Activated T-cell treated with anti-CD3 and anti-CD28 coated beads for 4 hours (primary cell): ENCODE measurements at regions not wholly inside any gene's neighbourhood (a gene's known extent, or its start where the extent isn't known, plus 50 kb on each side); places are given as distances from the start of the nearest gene placed in this dataset.
"Not testable (repeated sequence)": the region's sequence is repeated elsewhere in the genome, so short reads cannot be mapped to it uniquely, and the experiment has no call there.

Source experiments
- DNase-seq: peaks from one replicate; pipeline ENCODE4 v3.0.0-alpha.2; 2020

DNA sequence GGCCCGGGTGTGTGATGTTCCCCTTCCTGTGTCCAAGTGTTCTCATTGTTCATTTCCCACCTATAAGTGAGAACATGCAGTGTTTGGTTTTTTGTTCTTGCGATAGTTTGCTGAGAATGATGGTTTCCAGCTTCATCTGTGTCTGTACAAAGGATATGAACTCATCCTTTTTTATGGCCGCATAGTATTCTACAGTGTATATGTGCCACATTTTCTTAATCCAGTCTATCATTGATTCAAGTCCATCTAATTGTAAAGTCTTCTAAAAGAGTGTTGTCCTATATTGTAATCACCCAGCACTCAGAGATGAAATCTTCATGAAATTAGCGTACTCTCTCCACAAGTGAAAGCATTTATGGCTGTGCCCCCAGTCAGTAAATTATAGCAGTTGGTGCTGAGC, 1096.6 kb downstream of the UQCRFS1 start:
- DNase-seq, result not testable (repeated sequence)

DNA sequence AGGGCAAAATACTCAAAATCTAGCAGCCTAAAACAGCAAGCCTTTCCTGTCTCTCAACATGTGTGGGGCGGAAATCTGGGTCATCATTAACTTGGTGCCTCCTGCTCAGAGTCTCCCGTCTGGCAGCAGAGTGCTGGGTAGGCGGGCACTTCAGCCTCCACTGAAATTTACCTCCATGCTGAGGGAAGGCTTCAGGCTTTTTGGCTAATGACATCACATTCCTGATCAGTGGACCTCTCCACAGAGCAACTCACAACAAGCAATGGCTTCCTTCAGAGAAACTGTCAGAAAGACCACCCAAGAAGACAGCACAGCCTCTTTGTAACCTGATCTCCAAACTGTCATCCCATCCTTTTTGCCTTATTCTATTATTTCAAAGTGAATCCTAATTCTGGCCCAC, 1109.0 kb downstream of the UQCRFS1 start:
- DNase-seq, result no peak

DNA sequence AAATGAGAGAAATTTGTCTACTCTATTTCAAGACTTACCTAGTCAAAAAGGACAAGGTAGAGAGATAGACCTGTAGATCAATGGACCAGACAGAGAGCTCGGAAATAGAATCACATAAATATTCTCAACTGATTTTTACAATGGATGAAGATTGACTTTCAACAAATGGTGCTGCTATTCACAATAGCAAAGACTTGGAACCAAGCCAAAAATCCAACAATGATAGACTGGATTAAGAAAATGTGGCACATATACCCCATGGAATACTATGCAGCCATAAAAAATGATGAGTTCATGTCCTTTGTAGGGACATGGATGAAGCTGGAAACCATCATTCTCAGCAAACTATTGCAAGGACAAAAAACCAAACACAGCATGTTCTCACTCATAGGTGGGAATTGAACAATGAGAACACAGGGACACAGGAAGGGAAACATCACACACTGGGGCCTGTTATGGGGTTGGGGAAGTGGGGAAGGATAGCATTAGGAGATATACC, 1128.2 kb downstream of the UQCRFS1 start:
- not testable (repeated sequence) for DNase-seq

DNA sequence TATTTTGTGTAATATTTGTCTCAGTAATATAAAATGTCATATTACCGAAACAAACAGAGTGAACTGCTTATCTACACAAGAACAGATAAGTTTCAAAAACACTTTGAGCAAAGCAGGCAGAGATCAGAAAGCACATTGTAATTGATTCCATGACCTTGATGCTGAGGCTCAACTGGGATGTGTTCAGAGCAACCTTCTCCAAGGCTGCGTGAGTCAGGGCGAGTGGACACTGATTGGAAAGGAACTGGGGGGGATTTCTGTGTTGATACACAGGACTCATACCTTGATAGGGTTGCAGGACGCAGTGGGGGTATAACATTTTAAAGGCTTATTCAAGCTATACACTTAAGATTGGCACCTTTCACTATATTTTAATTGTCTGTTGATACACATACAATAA, 1136.3 kb downstream of the UQCRFS1 start:
- DNase-seq, result no peak

DNA sequence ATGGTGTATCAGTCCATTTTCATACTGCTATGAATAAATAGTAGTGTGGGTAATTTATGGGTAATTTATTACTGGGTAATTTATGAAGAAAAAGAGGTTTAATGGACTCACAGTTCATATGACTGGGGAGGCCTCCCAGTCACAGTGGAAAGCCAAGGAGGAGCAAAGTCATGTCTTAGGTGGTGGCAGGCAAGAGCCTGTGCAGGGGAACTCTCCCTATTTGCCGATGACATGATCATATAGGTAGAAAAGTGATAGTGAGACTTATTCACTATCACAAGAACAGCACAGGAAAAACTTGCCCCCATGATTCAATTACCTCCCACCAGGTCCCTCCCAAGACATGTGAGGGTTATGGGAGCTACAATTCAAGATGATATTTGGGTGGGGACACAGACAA, 1137.7 kb downstream of the UQCRFS1 start:
- no peak for DNase-seq

DNA sequence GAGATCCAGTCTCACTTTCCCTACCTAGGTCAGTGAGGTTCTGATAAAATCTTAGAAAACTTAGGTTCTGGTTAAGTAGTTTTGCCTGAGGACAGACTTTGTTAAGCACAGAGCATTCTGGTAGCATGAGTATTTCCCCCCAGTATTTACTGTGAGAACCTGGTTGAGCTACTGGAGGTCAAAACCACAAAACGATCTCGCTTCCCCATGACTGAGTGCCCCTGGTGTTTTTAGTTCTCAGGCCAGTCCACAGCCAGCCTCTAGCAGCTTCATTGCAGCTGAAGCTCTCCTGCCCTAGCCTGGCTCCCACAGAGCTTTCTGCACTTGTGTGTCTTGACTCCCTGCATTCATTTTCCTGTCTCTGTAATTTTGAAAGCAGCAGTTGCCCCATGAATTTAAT, 1138.2 kb downstream of the UQCRFS1 start:
- no peak for DNase-seq

DNA sequence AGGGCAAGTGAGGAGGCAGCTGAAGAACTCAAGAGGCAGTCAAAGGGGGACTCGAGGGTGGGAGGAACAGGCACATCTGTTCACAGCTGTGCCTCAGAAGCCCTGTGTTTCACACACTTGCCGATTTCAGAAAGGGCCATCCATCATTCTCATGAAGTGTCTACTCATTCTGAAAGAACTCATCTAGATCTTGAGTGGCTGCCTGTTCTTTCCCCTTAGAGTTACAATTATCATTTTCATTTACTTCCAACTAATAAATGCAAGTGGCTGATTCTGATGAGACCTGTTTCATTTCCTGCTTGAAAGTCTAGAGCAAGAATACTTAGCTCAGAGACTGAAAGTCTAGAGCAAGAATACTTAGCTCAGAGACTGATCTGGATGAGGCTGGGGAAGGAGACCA, 1145.1 kb downstream of the UQCRFS1 start:
- DNase-seq, result no peak

DNA sequence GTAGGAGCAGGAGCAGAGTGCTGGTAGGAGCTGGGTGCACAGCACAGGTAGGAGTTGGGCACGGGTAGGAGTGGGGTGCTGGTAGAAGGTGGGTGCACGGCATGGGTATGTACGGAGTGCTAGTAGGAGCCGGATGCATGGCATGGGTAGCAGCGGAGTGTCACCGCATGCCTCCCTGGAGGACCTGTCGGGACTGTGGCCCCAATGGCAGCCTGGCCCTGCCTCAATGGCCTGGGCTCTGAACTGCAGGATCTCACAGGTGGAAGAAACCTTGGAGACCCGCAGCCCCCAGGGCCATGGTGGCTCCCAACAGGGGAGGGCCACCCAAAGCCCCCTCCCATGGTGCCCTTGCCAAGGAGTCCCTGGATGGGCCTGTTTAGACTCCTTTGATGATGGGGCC, 1146.0 kb downstream of the UQCRFS1 start:
- DNase-seq, result no peak

DNA sequence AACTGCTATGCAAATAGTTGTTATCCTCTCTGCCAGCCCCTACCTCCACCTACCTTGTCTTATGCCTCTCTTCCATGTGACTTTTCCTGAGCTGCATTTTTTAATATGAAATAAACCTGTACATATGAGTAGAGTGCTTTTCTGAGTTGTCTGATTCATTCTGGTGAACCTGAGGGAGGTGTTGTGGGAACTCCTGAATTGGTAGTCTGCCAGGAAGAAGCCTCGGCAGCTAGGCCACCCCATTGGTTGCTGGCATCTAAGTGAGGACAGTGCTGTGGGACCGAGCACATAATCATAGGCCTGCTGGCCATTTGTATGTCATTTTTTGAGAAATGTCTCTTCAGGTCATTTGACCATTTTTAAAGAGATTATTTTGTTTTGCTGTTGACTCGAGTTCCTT, 1146.8 kb downstream of the UQCRFS1 start:
- no peak for DNase-seq

DNA sequence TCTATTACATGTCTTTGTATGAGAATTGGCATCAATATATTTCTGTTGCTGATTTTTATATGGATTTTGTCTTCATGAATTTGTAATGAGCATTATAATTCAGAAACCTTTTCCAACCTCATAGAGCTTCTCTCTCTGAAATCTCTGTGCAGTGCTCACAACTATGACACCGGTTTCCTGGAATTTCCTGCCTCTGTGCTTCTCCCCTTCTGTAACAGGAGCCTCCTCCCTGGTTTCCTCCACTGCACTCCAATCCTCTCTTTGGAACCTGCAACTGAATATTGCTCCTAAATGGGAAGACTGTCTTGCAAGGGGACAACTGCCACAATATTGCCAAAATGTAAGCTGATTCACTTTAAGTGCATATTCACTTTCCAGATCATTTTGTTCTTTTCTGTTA, 1147.9 kb downstream of the UQCRFS1 start:
- DNase-seq, result no peak

DNA sequence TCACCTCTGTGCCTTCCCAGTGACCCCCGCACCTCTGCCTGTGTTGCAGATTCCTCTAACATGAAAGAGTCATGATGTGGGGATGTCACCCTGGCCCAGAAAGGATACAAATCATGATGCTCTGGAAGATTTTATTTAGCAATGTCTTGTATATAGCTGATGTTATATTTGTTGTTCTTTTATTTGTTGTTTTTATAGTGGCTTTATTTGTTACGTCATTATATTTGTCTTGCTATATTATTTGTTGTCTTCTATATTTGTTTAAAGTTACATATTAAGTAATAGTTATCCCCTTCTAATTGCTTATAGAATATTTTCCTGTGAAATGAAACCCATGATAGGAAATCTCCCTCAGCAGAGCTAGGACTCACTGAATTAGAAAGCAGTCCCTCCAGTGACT, 1149.2 kb downstream of the UQCRFS1 start:
- DNase-seq, result no peak

DNA sequence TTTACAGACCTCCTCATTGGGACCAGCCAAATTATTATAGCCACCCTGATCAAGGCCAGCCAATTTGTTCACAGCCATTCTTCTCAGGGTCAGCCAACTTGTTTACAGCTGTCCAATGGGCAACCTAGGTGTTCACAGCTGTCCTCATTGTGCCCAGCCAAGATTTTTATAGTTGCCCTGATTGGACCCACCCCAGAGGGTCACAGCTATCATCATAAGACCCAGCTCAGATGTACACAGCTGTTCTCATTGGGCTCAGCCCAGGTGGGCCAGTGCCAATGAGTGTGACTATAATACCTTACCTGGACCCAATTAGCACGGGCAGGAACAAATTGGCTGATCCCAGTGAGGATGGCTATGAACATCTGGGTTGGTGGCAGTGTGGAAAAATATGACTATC, 1151.8 kb downstream of the UQCRFS1 start:
- DNase-seq, result no peak

DNA sequence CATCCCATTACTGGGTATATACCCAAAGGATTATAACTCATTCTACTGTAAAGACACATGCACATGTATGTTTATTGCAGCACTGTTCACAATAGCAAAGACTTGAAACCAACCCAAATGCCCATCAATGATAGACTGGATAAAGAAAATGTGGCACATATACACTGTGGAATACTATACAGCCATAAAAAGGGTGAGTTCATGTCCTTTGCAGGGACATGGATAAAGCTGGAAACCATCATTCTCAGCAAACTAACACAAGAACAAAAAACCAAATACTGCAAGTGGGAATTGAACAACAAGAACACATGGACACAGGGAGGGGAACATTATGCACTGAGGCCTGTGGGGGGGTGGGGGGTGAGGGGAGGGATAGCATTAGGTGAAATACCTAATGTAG, 1155.9 kb downstream of the UQCRFS1 start:
- not testable (repeated sequence) for DNase-seq

DNA sequence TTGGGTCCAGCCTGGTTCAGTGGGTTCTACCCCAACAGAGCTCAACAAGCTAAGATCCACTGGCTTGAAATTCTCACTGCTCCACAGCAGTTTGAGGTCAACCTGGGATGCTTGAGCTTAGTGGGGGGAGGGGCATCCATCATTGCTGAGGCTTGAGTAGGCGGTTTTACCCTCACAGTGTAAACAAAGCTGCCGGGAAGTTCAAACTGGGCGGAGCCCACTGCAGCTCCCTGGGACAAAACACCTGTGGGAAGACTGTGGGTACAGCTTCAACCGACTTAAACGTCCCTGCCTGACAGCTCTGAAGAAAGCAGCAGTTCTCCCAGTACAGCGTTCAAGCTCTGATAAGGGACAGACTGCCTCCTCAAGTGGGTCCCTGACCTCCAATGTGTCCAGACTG, 1161.9 kb downstream of the UQCRFS1 start:
- DNase-seq, result no peak

DNA sequence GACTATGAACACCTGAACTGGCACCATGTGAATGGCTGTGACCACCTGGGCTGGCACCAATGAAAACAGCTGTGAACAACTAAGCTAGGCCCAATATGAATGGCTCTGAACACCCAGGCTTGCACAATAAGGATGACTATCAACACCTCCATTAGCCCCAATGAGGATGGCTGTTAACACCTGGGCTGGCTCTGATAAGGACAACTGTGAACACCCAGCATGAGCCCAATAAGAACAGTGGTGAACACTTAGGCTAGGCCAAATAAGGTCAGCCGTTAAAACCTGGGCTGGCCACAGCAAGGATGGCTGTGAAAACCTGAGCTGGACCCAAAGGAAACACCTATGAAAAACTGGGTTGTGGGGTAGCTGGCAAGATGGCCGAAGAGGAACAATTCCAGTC, 1163.1 kb downstream of the UQCRFS1 start:
- no peak for DNase-seq

DNA sequence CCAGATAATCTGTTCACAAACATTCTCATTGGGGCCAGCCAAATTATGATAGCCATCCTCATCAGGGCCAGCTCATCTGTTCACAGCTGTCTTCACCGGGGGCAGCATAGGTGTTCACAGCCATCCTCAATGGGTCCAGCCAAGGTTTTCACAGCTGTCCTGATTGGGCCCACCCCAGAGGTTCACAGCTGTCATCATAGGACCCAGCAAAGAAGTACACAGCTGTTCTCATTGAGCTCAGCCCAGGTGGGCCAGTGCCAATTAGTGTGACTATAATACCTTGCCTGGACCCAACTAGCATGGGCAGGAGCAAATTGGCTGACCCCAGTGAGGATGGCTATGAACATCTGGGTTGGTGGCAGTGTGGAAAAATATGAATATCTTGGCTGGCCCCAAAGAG, 1166.0 kb downstream of the UQCRFS1 start:
- DNase-seq, result no peak

DNA sequence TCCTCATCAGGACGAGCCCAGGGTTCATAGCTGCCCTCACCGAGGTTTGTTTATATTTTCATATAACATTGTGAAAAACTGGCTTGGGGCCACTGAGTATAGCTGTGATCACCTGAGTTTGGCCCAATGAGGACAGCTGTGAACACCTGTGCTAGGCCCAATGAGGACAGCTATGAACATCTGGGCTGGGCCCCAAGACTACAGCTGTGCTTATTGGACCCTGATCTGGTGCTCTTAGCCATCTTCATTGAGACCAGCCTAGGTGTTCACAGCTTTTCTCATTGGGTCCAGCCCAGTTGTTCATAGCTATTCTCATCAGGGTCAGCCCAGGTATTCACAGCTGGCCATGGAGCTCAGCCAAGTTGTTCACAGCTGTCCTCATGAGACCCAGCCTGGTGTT, 1167.3 kb downstream of the UQCRFS1 start:
- DNase-seq, result no peak

DNA sequence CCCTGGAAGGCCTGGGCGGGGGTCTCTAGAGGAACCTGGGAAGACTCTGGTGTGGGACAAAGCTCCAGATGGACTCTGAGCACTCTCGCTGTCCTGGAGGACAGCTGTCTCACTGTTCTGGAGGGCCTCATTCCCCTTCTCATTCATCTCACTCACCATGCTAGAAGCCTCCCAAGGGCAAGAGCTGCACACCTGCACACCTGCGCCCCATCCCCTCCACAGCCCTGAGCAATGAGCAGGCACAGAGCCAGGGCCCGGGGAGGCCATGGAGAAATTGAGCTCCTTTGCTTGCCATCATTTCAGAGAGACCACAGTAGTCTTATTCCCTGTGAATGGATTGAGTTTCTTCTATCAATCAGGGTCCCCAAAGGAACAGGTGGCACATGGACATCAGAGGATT, 1168.5 kb downstream of the UQCRFS1 start:
- no peak for DNase-seq

DNA sequence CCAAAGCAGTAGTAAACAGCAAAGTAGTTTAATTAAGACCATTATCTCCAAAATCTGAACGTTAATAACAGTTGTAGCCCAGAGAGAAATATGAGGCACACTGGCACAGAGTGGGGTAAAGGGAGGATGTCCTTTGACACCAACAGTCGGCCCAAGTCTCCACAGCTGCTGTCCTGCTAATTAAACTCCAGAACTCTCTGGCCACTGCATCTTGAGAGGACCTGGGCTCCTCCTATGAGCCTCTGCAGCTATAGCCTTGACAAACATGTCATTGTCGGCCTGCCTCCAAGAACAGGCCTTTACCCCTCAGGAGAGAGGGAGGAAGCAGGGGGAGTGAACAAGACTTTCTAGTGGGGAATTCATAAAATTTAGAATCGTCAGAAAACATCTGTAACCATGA, 1170.4 kb downstream of the UQCRFS1 start:
- DNase-seq, result no peak

DNA sequence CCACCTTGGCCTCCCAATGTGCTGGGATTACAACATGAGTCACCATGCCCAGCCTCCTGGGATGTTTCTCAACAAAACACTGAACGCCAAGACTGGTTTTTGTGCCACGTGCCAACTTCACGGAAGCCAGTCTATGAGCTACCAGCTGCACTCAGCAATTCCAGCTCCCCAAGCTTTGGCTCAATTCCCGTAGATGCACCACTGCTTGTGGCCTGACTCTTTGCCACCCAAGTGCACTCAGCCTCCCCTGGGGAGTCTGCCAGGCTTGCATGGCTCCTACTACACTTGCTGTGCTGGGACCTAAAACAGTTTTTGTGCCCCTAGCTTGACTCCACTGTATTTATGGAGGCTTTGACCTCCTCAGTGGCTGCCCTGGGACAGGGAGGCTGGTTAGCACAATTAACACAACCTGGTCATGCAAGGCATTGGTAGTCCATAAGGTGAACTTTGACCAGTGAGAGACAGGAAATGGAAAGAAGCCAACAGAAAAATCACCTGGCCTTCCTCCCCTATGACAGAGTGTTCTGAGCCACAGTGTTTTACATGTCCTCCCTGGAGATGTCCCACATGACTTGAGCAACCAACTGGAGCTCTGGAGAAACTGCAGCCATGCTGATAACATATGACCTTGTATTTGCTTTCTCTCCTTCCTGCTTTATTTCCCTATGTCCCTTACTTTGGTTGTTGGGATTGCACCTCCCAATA, 1173.1 kb downstream of the UQCRFS1 start:
- no peak for DNase-seq

DNA sequence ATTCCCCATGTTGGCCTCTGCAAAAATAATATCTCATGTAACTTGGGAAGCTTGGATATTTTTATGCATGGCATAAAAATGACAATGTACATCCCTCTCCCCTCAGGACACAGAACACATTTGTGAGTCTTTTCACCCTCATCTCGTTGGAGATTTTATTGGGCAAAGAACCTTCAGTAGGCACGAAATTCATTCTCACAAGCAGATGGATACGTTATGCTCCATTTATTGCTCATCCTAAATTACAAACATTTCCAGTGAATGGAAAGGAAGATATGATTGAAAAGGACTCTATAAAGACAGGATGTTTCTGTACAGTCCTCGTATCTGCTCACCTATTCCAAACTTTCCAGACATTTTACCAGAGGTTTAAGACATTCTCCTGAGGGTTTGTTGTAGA, 1175.8 kb downstream of the UQCRFS1 start:
- no peak for DNase-seq

DNA sequence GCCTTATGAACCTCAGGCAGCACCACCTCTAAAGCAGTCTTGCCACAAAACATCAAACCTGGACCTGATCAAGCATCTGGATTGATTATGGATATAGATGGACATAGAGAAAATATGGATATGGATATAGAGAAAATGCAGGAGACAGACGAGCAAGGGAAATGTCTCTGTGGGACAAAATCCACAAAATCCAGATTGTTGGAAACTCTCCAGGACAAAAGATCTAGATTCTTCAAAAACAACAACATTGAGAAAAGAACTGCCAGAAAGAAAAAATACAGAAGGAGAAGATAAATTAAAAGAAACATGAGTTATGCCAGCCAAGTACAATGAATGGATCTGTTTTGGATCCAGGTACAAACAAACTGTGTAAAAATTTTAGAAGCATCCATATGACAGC, 1176.5 kb downstream of the UQCRFS1 start:
- no peak for DNase-seq

DNA sequence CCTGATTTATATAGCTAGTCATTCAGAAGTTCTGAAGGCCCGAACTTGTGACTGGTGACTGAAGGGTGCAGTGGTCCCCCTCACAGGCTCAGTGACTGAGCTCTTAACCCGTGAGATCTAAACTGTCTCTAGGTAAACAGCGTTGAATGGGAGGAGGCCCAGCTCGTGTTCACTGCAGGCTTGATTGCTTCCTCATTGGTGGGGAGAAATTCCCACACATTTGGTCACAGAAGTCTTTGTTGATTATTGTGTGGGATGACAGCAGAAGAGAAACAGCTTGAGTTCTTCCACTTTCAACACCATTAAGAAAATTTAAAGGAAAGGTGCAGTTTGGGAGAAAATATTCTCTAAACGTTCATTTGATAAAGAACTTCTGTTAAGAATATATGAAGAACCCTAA, 1178.0 kb downstream of the UQCRFS1 start:
- no peak for DNase-seq

DNA sequence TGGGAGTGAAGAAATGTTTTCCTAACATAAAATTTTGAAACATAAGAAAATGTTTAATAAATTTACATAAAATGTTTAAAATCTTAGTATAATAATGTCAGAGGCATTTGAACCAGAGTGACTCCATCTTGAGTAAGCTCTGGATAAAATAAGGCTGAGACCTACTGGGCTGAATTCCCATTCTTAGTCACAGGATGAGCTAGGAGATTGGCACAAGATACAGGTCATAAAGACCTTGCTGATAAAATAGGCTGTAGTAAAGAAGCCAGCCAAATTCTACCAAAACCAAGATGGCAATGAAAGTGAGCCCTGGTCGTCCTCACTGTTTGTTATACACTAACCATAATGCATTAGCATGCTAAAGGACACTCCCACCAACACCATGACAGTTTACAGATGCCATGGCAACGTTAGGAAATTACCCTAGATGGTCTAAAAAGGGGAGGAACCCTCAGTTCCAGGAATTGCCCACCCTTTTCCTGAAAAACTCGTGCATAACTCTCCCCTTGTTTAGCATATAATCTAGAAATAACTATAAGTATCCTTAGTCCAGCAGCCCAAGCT, 1184.0 kb downstream of the UQCRFS1 start:
- no peak for DNase-seq

DNA sequence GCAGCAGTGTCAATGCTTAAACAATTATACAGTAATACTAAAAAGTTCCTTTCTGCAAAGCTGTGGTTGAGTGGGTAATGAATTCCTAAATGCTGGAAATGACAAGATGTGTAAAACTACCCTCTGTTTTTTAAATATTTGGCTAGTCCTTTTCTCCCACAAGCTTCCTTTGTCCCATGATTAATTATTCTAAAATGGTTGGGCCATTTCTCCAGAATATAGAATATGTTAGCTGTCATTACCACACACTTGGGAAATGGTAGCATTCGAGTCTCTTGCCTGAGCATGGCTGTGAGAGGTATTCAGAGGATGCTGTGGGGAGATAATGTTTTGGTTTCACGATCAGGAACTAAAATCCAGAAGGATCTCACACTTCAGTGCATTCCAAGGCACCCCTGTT, 1185.8 kb downstream of the UQCRFS1 start:
- DNase-seq, result no peak
